AG10803 (cell line): ENCODE measurements at regions not wholly inside any gene's neighbourhood (a gene's known extent, or its start where the extent isn't known, plus 50 kb on each side); places are given as distances from the start of the nearest gene placed in this dataset.
A peak's percentile ranks its signal among the peaks of the same experiment; 100 is the strongest.

Experiments used
- DNase-seq: peaks from one replicate; pipeline ENCODE4 v3.0.0; 2010; ENCODE audit warnings: low read depth
- H3K4me3 ChIP-seq: 2 replicates; pipeline ENCODE4 v1.5.1; 2011; ENCODE audit warnings: mild to moderate bottlenecking, low read length, control low read depth
- TF ChIP-seq, protein P1 (sequence below): conservative IDR thresholded peaks from 2 replicates; pipeline ENCODE4 v1.5.1; 2011; ENCODE audit warnings: mild to moderate bottlenecking, low read length, control low read depth, inconsistent platforms

DNA sequence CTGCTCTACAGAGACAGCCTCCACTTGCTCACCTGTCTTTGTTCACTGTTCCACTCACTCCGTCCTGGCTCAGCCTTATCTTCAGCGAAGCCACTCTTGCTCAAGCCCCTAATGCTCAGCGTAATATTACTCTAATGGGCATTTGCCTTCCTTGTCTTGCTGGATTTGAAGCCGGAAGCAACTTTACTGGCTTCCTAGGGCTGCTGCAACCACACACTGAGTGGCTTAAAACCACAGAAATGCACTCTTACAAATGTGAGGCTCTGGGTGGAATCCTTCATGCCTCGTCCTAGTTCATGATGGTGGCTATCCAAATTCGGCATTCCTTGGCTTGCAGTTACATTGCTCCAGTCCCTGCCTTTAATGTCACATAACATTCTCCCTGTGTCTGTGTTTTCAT lies 85.5 kb upstream of the MARCHF11 start:
- no peak overlapping the region for H3K4me3 ChIP-seq
- TF ChIP-seq, protein P1, sequence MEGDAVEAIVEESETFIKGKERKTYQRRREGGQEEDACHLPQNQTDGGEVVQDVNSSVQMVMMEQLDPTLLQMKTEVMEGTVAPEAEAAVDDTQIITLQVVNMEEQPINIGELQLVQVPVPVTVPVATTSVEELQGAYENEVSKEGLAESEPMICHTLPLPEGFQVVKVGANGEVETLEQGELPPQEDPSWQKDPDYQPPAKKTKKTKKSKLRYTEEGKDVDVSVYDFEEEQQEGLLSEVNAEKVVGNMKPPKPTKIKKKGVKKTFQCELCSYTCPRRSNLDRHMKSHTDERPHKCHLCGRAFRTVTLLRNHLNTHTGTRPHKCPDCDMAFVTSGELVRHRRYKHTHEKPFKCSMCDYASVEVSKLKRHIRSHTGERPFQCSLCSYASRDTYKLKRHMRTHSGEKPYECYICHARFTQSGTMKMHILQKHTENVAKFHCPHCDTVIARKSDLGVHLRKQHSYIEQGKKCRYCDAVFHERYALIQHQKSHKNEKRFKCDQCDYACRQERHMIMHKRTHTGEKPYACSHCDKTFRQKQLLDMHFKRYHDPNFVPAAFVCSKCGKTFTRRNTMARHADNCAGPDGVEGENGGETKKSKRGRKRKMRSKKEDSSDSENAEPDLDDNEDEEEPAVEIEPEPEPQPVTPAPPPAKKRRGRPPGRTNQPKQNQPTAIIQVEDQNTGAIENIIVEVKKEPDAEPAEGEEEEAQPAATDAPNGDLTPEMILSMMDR: no peak
- peak; percentile 21 for DNase-seq

DNA sequence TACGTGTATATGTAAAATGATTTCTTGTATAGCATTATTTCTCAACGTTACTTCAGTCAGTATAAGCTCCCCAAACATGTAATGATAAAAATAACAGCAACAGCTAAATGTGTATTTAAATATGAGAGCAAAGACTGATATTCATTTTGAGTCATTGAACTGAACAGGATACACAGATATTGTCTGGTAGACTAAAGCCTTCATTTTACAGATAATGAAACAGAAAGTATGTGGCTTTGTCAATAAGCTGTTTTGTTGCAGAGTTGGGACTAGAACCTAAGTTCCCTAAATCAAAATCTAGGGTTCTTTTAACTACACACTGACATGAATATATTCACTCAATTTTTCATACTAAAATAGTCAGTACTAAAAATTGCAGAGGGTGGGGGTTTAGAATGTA lies 80.4 kb upstream of the MARCHF11 start:
- TF ChIP-seq, protein P1: no peak
- H3K4me3 ChIP-seq: no peak overlapping the region
- DNase-seq: no peak

DNA sequence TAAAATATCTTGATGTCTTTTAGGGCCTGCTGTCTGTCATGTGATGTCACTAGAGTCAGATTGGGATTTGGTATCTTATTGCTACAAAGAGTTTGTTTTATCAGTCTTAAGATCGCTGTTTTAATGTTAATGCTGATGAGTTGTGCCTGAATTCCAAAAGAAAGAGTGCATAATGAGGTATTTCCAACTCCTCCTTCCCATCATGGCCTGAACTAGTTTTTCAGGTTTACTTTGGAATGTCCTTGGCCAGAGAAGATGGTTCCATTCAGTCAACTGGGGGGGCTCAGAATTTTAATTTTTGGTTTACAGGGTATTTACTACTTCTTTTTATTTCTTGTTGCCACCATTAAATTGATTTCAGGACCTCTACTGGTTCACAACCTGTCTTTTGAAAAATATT lies 74.3 kb upstream of the MARCHF11 start:
- TF ChIP-seq, protein P1: no peak
- DNase-seq: no peak
- no peak overlapping the region for H3K4me3 ChIP-seq

DNA sequence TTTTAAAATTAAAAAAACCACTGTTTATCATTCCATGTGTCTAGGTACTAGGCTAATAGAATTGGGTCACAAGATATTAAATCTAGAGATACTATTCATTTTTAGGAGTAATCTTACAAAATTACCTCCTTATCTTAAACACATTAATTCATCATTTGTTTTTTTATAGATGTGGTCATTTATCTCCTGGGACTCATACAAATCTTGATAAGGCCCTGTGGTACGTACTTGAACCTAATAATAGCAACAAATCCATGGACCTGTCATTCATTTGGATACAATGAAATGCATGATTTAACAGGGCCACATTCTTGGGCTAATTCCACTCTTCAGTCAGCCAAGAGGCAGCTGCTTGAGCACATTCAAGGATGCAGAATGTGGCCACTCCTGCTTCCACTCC lies 66.4 kb upstream of the MARCHF11 start:
- no peak overlapping the region for H3K4me3 ChIP-seq
- TF ChIP-seq, protein P1: no peak
- no peak for DNase-seq

DNA sequence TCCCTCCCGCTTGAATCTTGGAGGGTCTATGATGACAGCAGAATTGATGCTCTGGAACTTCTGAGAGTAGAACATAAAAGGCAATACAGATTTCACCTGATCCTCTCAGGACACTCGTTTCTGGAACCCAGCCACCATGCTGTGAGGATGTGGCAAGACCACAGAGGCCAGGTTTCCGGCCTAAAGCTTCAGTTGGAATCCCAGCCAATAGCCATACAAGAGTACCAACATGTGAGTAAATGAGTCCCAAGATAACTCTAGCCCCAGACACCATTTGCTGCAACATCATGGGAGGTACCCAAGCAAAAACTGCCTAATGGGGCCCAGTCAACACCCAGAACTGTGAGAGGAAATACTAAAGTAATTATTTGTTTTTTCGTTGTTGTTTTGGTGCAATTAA lies 65.7 kb upstream of the MARCHF11 start:
- DNase-seq: no peak
- no peak overlapping the region for H3K4me3 ChIP-seq
- TF ChIP-seq, protein P1: no peak

DNA sequence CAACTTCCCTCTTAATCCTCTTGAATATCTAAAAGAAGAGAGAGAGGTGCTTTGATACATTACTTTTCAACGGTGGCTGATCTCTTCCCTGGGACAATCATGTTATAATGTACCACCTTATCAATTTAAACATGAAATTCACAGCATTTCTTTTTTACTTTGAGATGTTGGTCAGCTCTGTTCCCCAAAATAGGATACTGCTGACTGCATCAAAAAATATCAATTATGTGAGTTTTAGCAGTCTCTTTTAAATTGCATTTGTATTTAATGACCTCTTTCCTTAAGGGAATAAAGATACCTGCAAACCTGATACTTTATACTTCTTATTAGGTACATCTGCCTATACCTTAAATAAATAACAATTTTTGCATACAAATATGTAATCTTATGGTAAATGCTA lies 58.4 kb upstream of the MARCHF11 start:
- TF ChIP-seq, protein P1: no peak
- DNase-seq: no peak
- H3K4me3 ChIP-seq: no peak overlapping the region

DNA sequence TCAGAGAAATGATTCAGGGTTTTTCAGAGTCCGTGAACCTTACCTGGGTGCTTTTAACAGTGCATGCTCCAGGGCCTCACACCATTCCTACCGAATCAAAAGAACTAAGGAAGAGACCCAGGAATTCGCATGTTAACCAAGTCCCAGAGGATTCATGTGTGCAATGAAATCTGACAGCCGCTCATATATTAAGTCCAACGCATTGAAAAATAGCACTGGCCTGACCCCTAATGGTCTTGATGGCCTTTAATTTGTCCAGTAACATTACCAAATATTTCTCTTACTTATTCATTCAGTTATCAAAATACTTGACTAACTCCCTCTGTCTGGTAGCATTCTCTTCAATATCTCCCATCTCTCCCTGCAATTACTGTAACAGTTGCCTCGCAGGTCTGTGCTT lies 55.0 kb upstream of the MARCHF11 start:
- TF ChIP-seq, protein P1: no peak
- DNase-seq: no peak
- no peak overlapping the region for H3K4me3 ChIP-seq
